HepG2 (cell line): ENCODE measurements at regions not wholly inside any gene's neighbourhood (a gene's known extent, or its start where the extent isn't known, plus 50 kb on each side); places are given as distances from the start of the nearest gene placed in this dataset.

Experiments
- CBX2 ChIP-seq, 2 experiments: fragments of 200-600 bp in 1 of 2; sonication (generic); formaldehyde crosslinking in 1 of 2; IDR thresholded peaks; 2 replicates each; pipeline versions ENCODE4 v1.7.0 to v1.8.1; 2018 to 2022; ENCODE audit warnings: low read depth in 2 of 2, low read length in 1 of 2, mild to moderate bottlenecking in 1 of 2, missing genetic modification reagents in 1 of 2
- CEBPB ChIP-seq: IDR thresholded peaks from 2 replicates; pipeline ENCODE4 v1.6.1; 2011; ENCODE audit warnings: low read depth, low read length, improper control_type of control experiment, borderline replicate concordance
- FOXM1 ChIP-seq: sonication (generic); formaldehyde crosslinking; IDR thresholded peaks from 2 replicates; pipeline ENCODE4 v1.5.0; 2020; ENCODE audit warnings: missing genetic modification reagents
- POLR2AphosphoS5 ChIP-seq: IDR thresholded peaks from 2 replicates; pipeline ENCODE4 v1.6.1; 2012; ENCODE audit warnings: low read depth, low read length
- TF ChIP-seq, protein P1 (sequence below): sonication (generic); formaldehyde crosslinking; IDR thresholded peaks from 2 replicates; pipeline ENCODE4 v1.5.0; 2020; ENCODE audit warnings: mild to moderate bottlenecking, missing genetic modification reagents, moderate library complexity
- TF ChIP-seq, protein P2 (sequence below): IDR thresholded peaks from 2 replicates; pipeline ENCODE4 v1.6.1; 2016; ENCODE audit warnings: missing compliant biosample characterization, missing genetic modification reagents, borderline replicate concordance

- TF ChIP-seq, protein P1, sequence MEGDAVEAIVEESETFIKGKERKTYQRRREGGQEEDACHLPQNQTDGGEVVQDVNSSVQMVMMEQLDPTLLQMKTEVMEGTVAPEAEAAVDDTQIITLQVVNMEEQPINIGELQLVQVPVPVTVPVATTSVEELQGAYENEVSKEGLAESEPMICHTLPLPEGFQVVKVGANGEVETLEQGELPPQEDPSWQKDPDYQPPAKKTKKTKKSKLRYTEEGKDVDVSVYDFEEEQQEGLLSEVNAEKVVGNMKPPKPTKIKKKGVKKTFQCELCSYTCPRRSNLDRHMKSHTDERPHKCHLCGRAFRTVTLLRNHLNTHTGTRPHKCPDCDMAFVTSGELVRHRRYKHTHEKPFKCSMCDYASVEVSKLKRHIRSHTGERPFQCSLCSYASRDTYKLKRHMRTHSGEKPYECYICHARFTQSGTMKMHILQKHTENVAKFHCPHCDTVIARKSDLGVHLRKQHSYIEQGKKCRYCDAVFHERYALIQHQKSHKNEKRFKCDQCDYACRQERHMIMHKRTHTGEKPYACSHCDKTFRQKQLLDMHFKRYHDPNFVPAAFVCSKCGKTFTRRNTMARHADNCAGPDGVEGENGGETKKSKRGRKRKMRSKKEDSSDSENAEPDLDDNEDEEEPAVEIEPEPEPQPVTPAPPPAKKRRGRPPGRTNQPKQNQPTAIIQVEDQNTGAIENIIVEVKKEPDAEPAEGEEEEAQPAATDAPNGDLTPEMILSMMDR (CRISPR knock-in tag) = no peak
- TF ChIP-seq FOXM1 (CRISPR knock-in tag) (no peak), POLR2AphosphoS5 (no peak), CBX2 (IDR thresholded peaks at IDR 0.05; ENCODE audit: low read depth, low read length) (no peak), CBX2 (CRISPR knock-in tag; IDR thresholded peaks at IDR 0.05; ENCODE audit: low read depth) (no peak), CEBPB (no peak)
- TF ChIP-seq, protein P2, sequence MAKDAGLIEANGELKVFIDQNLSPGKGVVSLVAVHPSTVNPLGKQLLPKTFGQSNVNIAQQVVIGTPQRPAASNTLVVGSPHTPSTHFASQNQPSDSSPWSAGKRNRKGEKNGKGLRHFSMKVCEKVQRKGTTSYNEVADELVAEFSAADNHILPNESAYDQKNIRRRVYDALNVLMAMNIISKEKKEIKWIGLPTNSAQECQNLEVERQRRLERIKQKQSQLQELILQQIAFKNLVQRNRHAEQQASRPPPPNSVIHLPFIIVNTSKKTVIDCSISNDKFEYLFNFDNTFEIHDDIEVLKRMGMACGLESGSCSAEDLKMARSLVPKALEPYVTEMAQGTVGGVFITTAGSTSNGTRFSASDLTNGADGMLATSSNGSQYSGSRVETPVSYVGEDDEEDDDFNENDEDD (CRISPR knock-in tag) = no peak
Observed at GRCh38 chrX:99172958-99173357, 1237.1 kb downstream of the PCDH19 start.
